Natural killer cell (primary cell): ENCODE measurements at regions not wholly inside any gene's neighbourhood (a gene's known extent, or its start where the extent isn't known, plus 50 kb on each side); places are given as distances from the start of the nearest gene placed in this dataset.

Experiments used
- ATAC-seq, 3 donors: fragments of 150-1000 bp in 2 of 3; fragments of 200-7000 bp in 1 of 3; cut with Tn5 transposase; 1 replicate in 1 of 3; 2 replicates in 2 of 3; pipeline ENCODE4 v1.10.0; 2021; ENCODE audit warnings: mild to moderate bottlenecking in 2 of 3, moderate library complexity in 2 of 3
- DNase-seq, 2 donors: peaks; one replicate each; pipeline versions ENCODE4 v3.0.0 to v3.0.0-alpha.2; 2013 to 2021; ENCODE audit warnings: mixed read lengths in 1 of 2
- H3K27ac ChIP-seq: one replicate; pipeline ENCODE4 v1.5.1; 2013; ENCODE audit warnings: mild to moderate bottlenecking, low read length
- H3K27me3 ChIP-seq: one replicate; pipeline ENCODE4 v1.6.1; 2013; ENCODE audit warnings: low read length; ENCODE audit not compliant: control insufficient read depth, insufficient read depth
- H3K36me3 ChIP-seq: one replicate; pipeline ENCODE4 v1.6.1; 2013; ENCODE audit warnings: low read length; ENCODE audit not compliant: control insufficient read depth, insufficient read depth
- H3K4me1 ChIP-seq: one replicate; pipeline ENCODE4 v1.6.1; 2013; ENCODE audit warnings: low read length; ENCODE audit not compliant: control insufficient read depth, insufficient read depth
- H3K4me3 ChIP-seq: one replicate; pipeline ENCODE4 v1.5.1; 2013; ENCODE audit warnings: low read length
- H3K9me3 ChIP-seq: one replicate; pipeline ENCODE4 v1.6.1; 2013; ENCODE audit warnings: low read length; ENCODE audit not compliant: control insufficient read depth, insufficient read depth
- H3K27ac Mint-ChIP-seq, 2 donors: one replicate each; pipeline ENCODE4 v1.8.0; 2022; ENCODE audit warnings: mild to moderate bottlenecking in 2 of 2, mixed read lengths in 2 of 2, moderate library complexity in 1 of 2
- H3K27me3 Mint-ChIP-seq, 2 donors: one replicate each; pipeline ENCODE4 v1.8.0; 2022; ENCODE audit warnings: low read depth in 2 of 2, mixed read lengths in 2 of 2
- H3K36me3 Mint-ChIP-seq: one replicate; pipeline ENCODE4 v1.8.0; 2022; ENCODE audit warnings: mixed read lengths
- H3K4me1 Mint-ChIP-seq, 2 donors: one replicate each; pipeline ENCODE4 v1.8.0; 2022; ENCODE audit warnings: mixed read lengths in 2 of 2
- H3K4me3 Mint-ChIP-seq: one replicate; pipeline ENCODE4 v1.8.0; 2022; ENCODE audit warnings: mild to moderate bottlenecking, moderate library complexity, mixed read lengths
- H3K9me3 Mint-ChIP-seq, 2 donors: one replicate each; pipeline ENCODE4 v1.8.0; 2022; ENCODE audit warnings: mixed read lengths in 2 of 2
- CTCF ChIP-seq: fragments of 200-600 bp; IDR thresholded peaks from one replicate; pipeline ENCODE4 v1.8.0; 2022; ENCODE audit warnings: antibody characterized with exemption
- WGBS: methylation state at CpG from one replicate; pipeline ENCODE4 v1.1.7; 2013; ENCODE audit warnings: missing lambda C conversion rate; ENCODE audit not compliant: insufficient coverage; 5-methylcytosine and 5-hydroxymethylcytosine counted together
- intact Hi-C: fragments of 100-400 bp; cut with micrococcal nuclease; formaldehyde crosslinking; loops from one replicate; pipeline ENCODE4 v1.14.2; 2022

- Mint-ChIP-seq H3K4me3 (no peak overlapping the region), H3K27me3 (no peaks in the 10 kb centered on the region), H3K9me3 (peaks cover 11 to 24% of the 10 kb centered on the region in 2 donors), H3K4me1 (no peaks in the 10 kb centered on the region), H3K27ac (no peak overlapping the region), H3K36me3 (no peaks in the 10 kb centered on the region)
- no peaks in the 10 kb centered on the region for H3K27me3 ChIP-seq
- DNase-seq (no peak), ATAC-seq (no peak)
- no peaks in the 10 kb centered on the region for H3K36me3 ChIP-seq
- no peaks in the 10 kb centered on the region for H3K9me3 ChIP-seq
- no peak overlapping the region for H3K4me3 ChIP-seq
- no peaks in the 10 kb centered on the region for H3K4me1 ChIP-seq
- intact Hi-C loops: no loop called here
- TF ChIP-seq CTCF: no peak
- WGBS: 94% methylated on average over 2 of the region's 2 CpGs
- H3K27ac ChIP-seq: no peak overlapping the region
Observed at GRCh38 chr13:103312467-103312866, 246.2 kb upstream of the SLC10A2 start.

DNA sequence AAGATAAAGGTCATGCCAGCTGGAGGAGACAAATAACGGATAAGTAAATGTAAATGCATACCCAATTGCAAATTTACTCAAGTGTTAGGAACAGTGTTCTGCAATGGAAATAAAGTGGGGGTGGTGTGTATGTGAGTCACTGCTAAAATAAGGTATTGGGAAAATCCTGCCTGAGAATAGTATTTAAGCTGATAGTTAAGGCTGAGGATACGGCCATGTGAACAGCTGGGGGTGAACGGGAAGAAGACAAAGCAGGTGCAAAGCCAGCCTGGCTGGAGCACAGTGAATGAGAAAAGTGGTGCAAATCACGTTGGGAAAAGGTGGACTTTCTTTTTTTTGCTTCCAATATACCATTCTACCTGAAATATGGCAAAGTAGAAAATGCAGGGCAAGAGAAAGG lies 242.4 kb upstream of the SLC10A2 start:
- Histone ChIP-seq H3K27ac (no peak overlapping the region), H3K36me3 (no peaks in the 10 kb centered on the region), H3K4me3 (no peak overlapping the region), H3K27me3 (no peaks in the 10 kb centered on the region), H3K9me3 (no peaks in the 10 kb centered on the region), H3K4me1 (no peaks in the 10 kb centered on the region)
- H3K27ac Mint-ChIP-seq: no peak overlapping the region
- no peak for DNase-seq
- no peak for TF ChIP-seq CTCF
- H3K4me1 Mint-ChIP-seq: no peaks in the 10 kb centered on the region
- intact Hi-C loops: no loop called here
- H3K36me3 Mint-ChIP-seq: no peaks in the 10 kb centered on the region
- no peak for ATAC-seq
- WGBS: 89% methylated on average over 4 of the region's 4 CpGs
- H3K4me3 Mint-ChIP-seq: no peak overlapping the region
- H3K27me3 Mint-ChIP-seq: no peaks in the 10 kb centered on the region
- H3K9me3 Mint-ChIP-seq: peaks cover 11 to 20% of the 10 kb centered on the region in 2 donors

DNA sequence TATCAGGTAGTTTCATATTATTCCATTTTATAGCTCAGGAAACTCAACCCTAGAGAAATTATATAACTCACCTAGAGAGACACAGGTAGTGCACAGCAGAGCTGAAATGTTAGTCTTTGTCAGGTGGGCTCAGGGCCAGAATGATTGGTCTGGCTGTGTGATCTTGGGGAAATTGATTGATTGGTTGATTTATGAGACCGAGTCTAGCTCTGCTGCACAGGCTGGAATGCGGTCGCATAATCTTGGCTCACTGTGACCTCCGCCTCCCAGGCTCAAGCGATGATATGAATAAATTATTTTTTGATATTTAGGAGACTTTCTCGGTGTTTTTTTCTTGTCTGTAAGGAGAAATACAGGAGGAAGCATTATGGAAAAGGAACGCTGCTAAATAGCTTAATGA lies 239.9 kb upstream of the SLC10A2 start:
- no peak for DNase-seq
- intact Hi-C loops: no loop called here
- ATAC-seq: no peak
- Histone ChIP-seq H3K4me1 (no peaks in the 10 kb centered on the region), H3K4me3 (no peak overlapping the region), H3K27me3 (no peaks in the 10 kb centered on the region), H3K36me3 (no peaks in the 10 kb centered on the region), H3K27ac (no peak overlapping the region), H3K9me3 (no peaks in the 10 kb centered on the region)
- TF ChIP-seq CTCF: no peak
- H3K27ac Mint-ChIP-seq: no peak overlapping the region
- H3K9me3 Mint-ChIP-seq: peaks cover 11 to 19% of the 10 kb centered on the region in 2 donors
- no peak overlapping the region for H3K4me3 Mint-ChIP-seq
- no peaks in the 10 kb centered on the region for H3K27me3 Mint-ChIP-seq
- WGBS: 96% methylated on average over 7 of the region's 7 CpGs
- H3K36me3 Mint-ChIP-seq: no peaks in the 10 kb centered on the region
- H3K4me1 Mint-ChIP-seq: no peaks in the 10 kb centered on the region

DNA sequence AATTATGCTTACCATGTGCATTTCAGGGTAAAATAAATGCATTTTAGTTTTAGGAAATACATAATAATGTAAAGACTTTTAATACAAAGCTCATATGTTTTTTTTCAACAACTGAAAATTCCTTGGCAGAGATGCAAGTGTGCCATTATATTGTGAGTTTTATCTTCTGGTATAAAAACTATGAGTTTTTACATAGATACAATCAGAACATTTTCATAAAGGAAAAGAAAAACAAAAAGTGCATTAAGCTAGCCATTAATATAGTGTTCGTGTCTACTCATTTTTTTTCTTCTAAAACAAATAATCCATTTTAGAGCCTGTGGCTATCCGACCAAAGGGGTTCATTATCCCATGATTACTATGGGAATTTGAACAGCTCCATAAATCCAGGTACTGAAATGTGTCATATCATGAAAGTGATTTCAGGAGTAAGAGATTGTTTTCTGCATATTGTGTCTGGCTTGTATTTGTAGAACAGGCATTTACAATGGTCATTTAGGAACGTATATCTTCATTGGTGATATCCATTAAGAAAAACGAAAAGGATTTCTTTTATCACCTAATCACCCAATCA lies 236.9 kb upstream of the SLC10A2 start:
- no peak overlapping the region for H3K27ac ChIP-seq
- 86% methylated on average over 2 of the region's 4 CpGs for WGBS
- H3K4me3 ChIP-seq: no peak overlapping the region
- ATAC-seq (no peak), DNase-seq (no peak)
- H3K27me3 ChIP-seq: no peaks in the 10 kb centered on the region
- no peak overlapping the region for H3K4me3 Mint-ChIP-seq
- intact Hi-C loops: no loop called here
- H3K27ac Mint-ChIP-seq: no peak overlapping the region
- peaks cover 0 to 5% of the 10 kb centered on the region in 2 donors for H3K9me3 Mint-ChIP-seq
- no peaks in the 10 kb centered on the region for H3K4me1 ChIP-seq
- H3K4me1 Mint-ChIP-seq: no peaks in the 10 kb centered on the region
- TF ChIP-seq CTCF: no peak
- H3K9me3 ChIP-seq: no peaks in the 10 kb centered on the region
- no peaks in the 10 kb centered on the region for H3K27me3 Mint-ChIP-seq
- H3K36me3 ChIP-seq: no peaks in the 10 kb centered on the region
- no peaks in the 10 kb centered on the region for H3K36me3 Mint-ChIP-seq
